Fibroblast of the aortic adventitia (primary cell): ENCODE measurements at regions not wholly inside any gene's neighbourhood (a gene's known extent, or its start where the extent isn't known, plus 50 kb on each side); places are given as distances from the start of the nearest gene placed in this dataset.

Source experiments
- DNase-seq: peaks from one replicate; pipeline ENCODE4 v3.0.0-alpha.2; 2010; ENCODE audit warnings: low read depth
- H3K4me3 ChIP-seq: 2 replicates; pipeline ENCODE4 v1.5.1; 2011; ENCODE audit warnings: low read depth, mild to moderate bottlenecking, control low read depth, low read length, moderate library complexity
- CTCF ChIP-seq: IDR thresholded peaks from 2 replicates; pipeline ENCODE4 v1.5.1; 2011; ENCODE audit warnings: mild to moderate bottlenecking, low read length, control low read depth, inconsistent platforms; ENCODE audit not compliant: insufficient read depth

DNA sequence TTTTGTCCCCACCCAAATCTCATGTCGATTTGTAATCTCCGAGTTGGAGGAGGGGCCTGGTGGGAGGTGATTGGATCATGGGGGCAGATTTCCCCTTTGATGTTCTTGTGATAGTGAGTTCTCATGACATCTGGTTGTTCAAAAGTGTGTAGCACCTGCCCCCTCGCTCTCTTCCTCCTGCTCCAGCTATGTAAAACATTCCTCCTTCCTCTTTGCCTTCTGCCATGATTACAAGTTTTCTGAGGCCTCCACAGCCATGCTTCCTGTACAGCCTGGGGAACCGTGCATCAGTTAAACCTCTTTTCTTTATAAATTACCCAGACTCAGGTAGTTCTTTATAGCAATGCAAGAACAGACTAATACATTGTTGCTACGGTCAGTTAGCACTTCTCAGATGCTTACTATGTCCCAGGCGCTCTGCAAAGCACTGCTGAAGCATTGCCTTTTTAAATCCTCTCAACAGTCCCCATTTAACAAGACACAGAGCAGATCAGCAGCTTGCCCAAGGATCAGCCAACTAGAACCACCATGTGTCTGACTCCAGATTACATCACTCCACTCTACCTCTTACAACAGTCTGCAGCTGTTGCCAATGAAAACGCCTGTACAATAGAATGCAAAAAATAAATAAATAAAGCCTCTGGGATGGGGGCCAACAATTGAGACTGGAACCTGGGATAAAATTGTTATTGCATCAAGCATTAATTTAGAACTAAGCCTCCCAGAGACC is 52.4 kb upstream of the USP1 start:
- TF ChIP-seq CTCF: no peak
- peak; percentile 99 for DNase-seq
- no peak overlapping the region for H3K4me3 ChIP-seq

- no peak for TF ChIP-seq CTCF
- no peak for DNase-seq
- H3K4me3 ChIP-seq: no peak overlapping the region
These were observed 50.9 kb upstream of the USP1 start for GRCh38 chr1:62385923-62386322.

- no peak overlapping the region for H3K4me3 ChIP-seq
- no peak for TF ChIP-seq CTCF
These were observed 50.3 kb upstream of the USP1 start for GRCh38 chr1:62386351-62387121.

More at GRCh38 chr1:62386351-62387121, 50.3 kb upstream of the USP1 start:
- DNase-seq: peak; percentile 93
